Neural crest cell (in vitro differentiated cells): ENCODE measurements at regions not wholly inside any gene's neighbourhood (a gene's known extent, or its start where the extent isn't known, plus 50 kb on each side); places are given as distances from the start of the nearest gene placed in this dataset.
"Not testable (repeated sequence)": the region's sequence is repeated elsewhere in the genome, so short reads cannot be mapped to it uniquely, and the experiment has no call there.

Experiments used
- DNase-seq: peaks from one replicate; pipeline ENCODE4 v3.0.0; 2021; ENCODE audit warnings: low read depth, mixed read lengths, low spot score
- H3K27ac Mint-ChIP-seq: one replicate; pipeline ENCODE4 v1.8.0; 2021; ENCODE audit warnings: mild to moderate bottlenecking, mixed read lengths; ENCODE audit not compliant: unreplicated experiment
- H3K27me3 Mint-ChIP-seq: 2 replicates; pipeline ENCODE4 v1.8.0; 2021; ENCODE audit warnings: low read depth, mild to moderate bottlenecking, mixed read lengths
- H3K36me3 Mint-ChIP-seq: 2 replicates; pipeline ENCODE4 v1.8.0; 2021; ENCODE audit warnings: low read depth, mild to moderate bottlenecking, mixed read lengths
- H3K4me1 Mint-ChIP-seq: 2 replicates; pipeline ENCODE4 v1.8.0; 2021; ENCODE audit warnings: mixed read lengths
- H3K4me3 Mint-ChIP-seq: one replicate; pipeline ENCODE4 v1.8.0; 2021; ENCODE audit warnings: mild to moderate bottlenecking, mixed read lengths
- H3K9me3 Mint-ChIP-seq: 2 replicates; pipeline ENCODE4 v1.8.0; 2021; ENCODE audit warnings: mixed read lengths
- CTCF ChIP-seq: fragments of 200-600 bp; sonication (generic); conservative IDR thresholded peaks from 2 replicates; pipeline ENCODE4 v1.5.0; 2021; ENCODE audit warnings: antibody characterized with exemption, mild to moderate bottlenecking

- H3K4me3 Mint-ChIP-seq, result no peak overlapping the region
- TF ChIP-seq CTCF, result no peak
- no peaks in the 10 kb centered on the region for H3K27me3 Mint-ChIP-seq
- no peak for DNase-seq
- H3K36me3 Mint-ChIP-seq, result no peaks in the 10 kb centered on the region
- no peaks in the 10 kb centered on the region for H3K9me3 Mint-ChIP-seq
- H3K4me1 Mint-ChIP-seq, result no peaks in the 10 kb centered on the region
- no peak overlapping the region for H3K27ac Mint-ChIP-seq
Measured at GRCh38 chr9:106775960-106776359, 87.0 kb upstream of the ZNF462 start.

GRCh38 chr9:106779796-106780195, 83.2 kb upstream of the ZNF462 start:
- no peak overlapping the region for H3K27ac Mint-ChIP-seq
- DNase-seq, result no peak
- H3K36me3 Mint-ChIP-seq, result no peaks in the 10 kb centered on the region
- H3K9me3 Mint-ChIP-seq, result peaks cover 3% of the 10 kb centered on the region
- H3K4me1 Mint-ChIP-seq, result no peaks in the 10 kb centered on the region
- no peak for TF ChIP-seq CTCF
- H3K27me3 Mint-ChIP-seq, result no peaks in the 10 kb centered on the region
- no peak overlapping the region for H3K4me3 Mint-ChIP-seq

- no peaks in the 10 kb centered on the region for H3K27me3 Mint-ChIP-seq
- no peak overlapping the region for H3K27ac Mint-ChIP-seq
- H3K4me3 Mint-ChIP-seq, result no peak overlapping the region
- H3K9me3 Mint-ChIP-seq, result peaks cover 9% of the 10 kb centered on the region
- peaks cover 8% of the 10 kb centered on the region for H3K4me1 Mint-ChIP-seq
- H3K36me3 Mint-ChIP-seq, result no peaks in the 10 kb centered on the region
- DNase-seq, result no peak
- no peak for TF ChIP-seq CTCF
Measured at GRCh38 chr9:106783121-106783520, 79.8 kb upstream of the ZNF462 start.

- Mint-ChIP-seq H3K9me3 (peaks cover 9% of the 10 kb centered on the region), H3K4me3 (no peak overlapping the region), H3K4me1 (peaks cover 8% of the 10 kb centered on the region), H3K27me3 (no peaks in the 10 kb centered on the region), H3K27ac (no peak overlapping the region), H3K36me3 (no peaks in the 10 kb centered on the region)
- TF ChIP-seq CTCF, result no peak
- no peak for DNase-seq
Measured at GRCh38 chr9:106784076-106784475, 78.9 kb upstream of the ZNF462 start.

GRCh38 chr9:106785200-106785599, 77.8 kb upstream of the ZNF462 start:
- no peak for TF ChIP-seq CTCF
- Mint-ChIP-seq H3K9me3 (peaks cover 9% of the 10 kb centered on the region), H3K4me3 (no peak overlapping the region), H3K27ac (peak overlapping the region; percentile 28), H3K36me3 (no peaks in the 10 kb centered on the region), H3K4me1 (peaks cover 8% of the 10 kb centered on the region), H3K27me3 (no peaks in the 10 kb centered on the region)
- no peak for DNase-seq

- not testable (repeated sequence) for H3K27me3 Mint-ChIP-seq, H3K4me1 Mint-ChIP-seq, H3K9me3 Mint-ChIP-seq, DNase-seq, H3K36me3 Mint-ChIP-seq, H3K4me3 Mint-ChIP-seq, H3K27ac Mint-ChIP-seq
Measured at GRCh38 chr9:106788021-106788420, 74.9 kb upstream of the ZNF462 start.
